GM19043 (cell line): ENCODE measurements at regions not wholly inside any gene's neighbourhood (a gene's known extent, or its start where the extent isn't known, plus 50 kb on each side); places are given as distances from the start of the nearest gene placed in this dataset.

ENCODE experiments used
- ATAC-seq: cut with Tn5 transposase; IDR thresholded peaks from one replicate; pipeline ENCODE4 v1.9.1; 2021; ENCODE audit warnings: low read depth; ENCODE audit not compliant: unreplicated experiment

DNA sequence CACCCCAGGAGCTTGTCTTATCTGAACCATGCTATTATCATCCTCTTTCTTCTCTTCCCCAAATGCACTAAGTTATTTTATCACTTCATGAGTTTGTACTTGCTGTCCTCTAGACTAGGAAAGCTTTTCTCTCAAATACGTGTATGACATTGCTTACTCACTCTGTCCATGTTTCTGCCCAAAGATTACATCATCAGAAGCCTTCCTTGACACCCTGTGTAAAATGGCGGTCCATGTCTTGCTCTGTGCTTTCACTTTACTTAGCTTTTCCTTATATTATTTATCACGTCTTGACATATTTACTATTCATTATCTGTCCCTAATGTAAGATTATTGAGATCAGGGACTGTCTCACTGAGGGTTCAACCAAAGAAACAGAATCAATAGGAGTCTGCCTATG lies 196.1 kb upstream of the ZEB2 start:
- no peak for ATAC-seq

DNA sequence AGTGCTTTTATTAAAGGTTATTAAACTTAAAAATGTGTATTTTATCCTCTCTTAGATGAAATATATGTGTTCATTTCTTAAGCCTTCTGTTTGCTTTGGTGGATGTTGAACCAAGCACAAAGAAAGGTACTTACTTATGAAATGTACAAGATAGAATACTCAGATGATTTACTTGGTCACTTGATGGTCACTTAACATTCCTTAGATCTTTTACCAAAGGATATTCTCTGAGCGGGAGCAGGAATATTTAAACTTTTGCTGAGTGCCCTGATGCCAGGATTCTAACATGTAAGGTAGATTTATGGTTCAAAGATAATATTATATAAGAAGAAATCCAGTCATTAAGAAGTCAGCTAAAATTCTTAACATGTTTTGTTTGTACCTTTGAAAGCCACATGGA lies 193.5 kb upstream of the ZEB2 start:
- ATAC-seq = no peak

DNA sequence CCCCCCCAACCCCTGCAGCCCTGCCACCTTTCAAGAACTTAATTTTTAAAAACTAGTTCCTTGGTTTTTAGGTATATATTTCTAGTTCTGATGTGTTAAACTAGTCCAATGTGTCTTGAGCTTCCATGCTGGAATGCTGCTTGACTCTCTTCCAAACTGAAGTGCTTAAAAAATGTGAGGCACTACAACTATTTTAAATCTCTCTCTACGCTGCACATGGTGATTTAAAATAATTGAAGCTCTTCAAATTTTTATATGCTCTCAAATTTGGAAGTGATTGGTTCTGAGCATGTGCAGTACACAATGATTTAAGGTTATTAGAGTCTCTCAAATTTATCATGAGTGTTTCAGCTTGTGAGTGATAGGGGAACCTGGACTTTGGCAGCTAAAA lies 192.6 kb upstream of the ZEB2 start:
- no peak for ATAC-seq

DNA sequence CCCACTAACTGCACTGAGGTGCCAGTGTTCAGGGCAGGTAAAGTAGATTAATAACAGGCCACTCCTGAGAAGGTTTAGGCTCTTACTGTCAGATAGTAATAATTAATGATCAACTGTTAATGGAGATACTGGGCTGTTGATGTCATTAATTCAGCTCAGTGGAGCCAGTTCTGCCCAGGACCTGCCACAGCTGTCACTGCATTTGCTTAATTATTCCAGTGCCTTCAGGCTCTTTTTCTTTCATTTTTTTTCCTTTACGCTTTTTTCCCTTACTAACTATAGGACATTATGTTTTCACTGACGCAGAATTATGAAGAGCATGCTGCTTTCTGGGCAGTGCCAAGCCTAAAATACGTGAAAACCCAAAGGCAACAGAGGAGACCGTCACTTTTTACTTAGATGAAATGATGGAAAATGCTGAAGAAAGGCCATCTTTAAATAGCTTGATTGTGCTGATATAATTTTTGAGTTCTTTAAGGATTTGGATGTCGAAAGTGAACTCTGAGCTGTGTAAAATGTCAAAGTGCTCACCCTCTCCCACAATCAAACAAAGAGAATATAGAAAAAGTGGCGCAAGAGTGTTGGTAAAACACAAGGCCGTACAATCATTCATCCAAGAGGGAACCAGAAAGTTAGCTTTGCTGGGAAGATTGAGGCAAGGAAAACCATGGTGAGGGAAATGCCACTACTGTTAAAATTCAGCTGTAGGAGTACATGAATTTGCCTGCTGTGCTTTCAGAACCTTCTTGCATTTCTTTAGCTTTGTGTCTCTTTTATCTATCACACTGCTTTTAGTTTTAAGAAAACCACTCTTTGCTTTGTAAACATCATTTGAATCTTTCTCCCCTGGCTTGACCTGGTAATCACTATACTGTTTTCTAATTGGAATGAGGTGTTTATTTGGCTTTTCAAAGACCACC lies 192.0 kb upstream of the ZEB2 start:
- ATAC-seq = no peak

DNA sequence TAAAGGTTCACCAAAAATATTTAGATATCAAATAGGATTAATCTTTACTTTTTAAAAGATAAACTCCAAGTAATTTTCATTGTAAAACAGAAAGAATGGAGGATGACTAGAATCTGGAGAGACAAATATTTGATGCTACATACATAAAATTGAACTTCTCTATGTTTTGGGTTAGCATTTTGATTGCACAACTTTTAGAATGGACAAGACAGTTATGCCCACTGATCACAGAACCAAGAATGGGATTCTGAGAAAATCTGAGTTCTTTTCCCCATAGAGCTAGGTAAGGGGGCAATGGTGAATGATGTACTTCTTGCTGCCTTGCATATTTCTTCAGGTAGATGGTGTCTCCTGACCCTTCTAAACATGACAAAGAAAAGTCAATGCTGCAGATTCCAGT lies 191.2 kb upstream of the ZEB2 start:
- ATAC-seq = no peak

DNA sequence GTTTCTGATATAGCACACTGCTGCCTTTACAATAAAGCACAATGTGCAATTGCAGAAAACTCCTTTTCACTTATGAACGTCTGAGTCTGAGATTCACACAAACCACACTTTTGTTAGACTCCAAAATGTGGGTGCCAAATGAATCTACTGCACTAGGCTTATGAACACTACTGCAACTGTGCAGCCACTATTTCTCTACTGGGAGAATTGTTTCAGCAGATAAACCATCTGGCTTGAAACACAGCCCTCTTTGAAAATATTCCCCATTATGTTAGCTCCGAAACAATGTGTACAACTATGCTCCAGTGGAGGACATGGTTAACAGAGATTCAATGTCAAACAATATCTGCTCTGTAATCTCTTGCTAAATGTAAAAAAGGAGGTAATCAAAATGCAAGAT lies 188.7 kb upstream of the ZEB2 start:
- no peak for ATAC-seq

DNA sequence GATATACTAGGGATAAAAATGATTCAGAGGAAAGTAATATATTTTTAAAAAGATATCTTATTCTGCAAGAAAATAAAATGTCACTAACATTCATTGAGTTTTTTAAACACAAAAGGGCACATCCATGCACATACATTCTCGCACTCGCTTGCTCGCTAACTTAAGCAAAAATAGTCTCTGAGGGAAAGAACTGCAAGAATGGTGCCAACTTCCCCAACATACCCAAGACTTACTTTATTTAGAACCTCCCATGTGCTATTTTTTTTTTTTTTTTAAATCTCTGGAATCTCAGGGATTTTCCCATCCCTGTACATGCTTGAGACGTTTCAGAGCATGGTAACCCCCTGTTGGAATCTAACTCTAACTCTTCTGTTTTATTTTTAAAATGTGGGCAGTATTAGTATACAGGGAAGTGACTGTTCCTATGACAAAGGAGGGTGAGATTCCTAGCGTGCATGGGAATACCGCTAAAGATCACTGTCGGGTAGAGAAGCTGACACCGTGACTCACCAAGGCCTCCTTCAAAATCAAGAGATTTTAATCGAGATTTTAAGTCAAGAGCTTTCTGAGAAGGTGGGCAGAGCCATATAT lies 187.9 kb upstream of the ZEB2 start:
- ATAC-seq = no peak

DNA sequence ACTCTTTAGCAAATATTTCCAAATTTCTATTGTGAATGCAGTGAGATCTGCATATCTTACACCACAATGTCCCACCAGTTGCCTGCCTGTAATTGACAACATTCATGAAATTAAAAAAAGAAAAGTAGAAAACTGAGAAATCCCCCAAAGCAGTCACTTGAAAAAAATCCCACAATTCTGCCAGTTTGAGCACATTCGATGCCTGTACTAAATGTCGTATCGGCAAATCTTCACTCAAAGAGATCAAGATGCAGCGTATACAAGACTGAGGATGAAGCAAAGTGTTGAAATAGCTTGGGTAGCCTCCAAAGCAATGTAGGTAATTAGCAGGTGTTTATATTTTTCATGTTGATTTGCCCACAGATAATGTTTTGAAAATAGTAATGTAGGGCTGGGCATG lies 186.7 kb upstream of the ZEB2 start:
- no peak for ATAC-seq

DNA sequence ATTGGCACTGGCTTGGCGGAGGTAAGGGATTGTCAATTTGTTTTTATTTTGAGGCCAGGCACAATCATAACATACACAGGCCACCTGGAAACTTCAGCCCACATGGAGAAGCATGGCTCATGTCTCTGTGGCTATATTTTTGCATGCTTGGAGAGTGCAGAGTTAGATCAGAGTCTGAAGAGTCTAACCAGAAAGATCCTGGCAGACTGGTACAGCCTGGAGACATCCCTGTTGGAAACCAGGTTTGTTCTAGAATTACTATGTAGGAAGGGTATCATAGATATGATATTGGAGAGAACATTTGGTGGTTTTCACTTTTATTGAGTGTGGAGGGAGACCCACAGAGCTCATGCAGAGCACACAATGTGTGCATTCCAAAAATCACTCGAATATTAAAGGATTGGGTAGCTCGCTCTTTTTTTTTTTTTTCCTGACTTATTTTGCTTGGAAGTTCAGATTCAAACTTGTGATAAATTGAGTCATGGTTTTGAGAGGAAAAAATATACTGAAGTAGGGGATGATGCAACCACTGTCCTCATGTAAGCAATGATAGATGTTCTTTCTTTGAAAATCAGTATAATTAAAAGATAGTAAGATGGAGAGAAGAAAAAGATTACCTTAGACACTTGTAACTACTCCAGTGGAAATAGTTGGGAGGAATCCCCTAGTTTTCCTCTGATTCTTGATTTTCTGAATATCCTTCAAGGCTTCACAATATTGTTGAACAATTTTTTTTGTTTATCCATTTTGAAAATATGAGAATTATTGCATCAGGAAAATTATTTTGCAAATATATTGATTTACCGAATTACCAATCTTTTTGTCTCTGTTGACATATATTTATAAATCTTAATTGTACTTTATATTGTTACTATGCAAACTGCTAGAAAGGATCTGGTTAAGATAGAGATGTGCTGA lies 185.7 kb upstream of the ZEB2 start:
- no peak for ATAC-seq

DNA sequence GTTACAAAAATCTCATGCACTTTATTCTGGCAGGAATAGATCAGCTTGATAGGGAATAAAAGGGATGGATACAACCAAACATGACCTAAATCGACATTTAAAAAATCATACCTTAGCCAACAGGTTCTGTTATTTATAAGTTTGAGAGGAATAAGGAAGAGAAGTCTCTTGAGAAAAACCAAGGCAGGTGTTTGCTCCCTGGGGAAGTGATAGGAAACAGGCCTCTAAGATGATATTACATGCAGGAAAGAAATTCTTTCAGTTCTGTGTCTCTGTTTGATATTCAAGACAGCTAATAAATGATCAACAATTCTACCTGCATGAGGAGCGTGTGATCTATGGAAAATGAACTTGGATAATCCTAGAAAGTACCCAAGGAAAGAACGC lies 184.8 kb upstream of the ZEB2 start:
- ATAC-seq = no peak

DNA sequence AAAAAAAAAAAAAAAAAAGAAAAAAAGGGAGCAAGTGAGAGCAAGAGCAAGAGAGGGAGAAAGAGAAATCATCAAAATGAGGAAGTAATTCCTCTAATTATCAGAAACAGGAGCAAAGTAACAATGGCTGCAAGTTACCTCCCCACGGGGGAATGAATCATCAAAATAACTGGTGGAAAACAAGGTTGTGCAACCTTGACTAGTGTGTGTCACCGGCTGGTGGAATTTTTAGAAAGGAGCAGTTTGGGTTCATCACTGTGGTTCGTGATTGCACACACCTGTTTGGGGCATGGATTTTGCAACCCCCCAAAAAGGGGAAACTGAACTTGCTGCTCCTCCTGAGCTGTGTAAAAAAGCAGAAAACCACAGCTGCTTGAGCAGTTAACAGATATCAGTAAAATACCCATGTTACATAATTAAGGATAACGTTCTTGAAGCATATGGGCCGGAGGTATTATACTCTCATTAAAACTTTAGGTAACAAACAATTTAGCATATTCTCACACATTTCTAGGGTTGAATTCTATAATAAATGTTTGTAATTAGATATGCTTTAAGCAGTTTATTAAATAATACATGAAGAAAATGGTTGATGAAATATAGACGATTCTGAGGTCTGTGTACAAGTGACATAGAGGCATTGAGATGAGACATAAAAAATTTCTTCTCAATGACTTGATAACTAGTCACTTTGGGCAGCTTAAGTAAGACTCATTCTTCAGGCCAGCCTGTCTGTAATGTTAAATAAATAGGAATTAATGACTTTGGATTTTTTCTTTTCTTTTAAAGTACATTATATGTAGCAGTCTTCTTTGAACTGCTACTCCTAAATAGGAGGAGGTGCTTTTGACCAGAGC lies 184.2 kb upstream of the ZEB2 start:
- ATAC-seq = no peak

DNA sequence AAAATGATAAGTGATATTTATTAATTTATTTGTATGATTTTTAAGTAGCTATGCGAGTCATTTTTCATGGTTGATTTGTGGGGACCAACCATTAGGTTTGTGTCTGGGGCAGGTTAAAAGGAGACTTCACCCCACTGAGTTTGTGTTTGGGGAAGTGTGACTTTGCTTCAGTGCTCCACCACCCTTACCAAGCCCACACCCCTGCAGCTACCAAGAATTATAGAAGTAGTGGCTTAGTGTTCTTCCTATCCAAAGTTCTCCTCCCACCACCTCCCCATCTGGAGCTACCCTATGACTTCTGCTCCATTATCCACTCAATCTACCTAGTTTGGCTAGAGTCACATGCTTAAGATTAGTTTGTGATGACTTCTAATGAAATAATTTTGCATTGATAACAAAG lies 182.1 kb upstream of the ZEB2 start:
- no peak for ATAC-seq

DNA sequence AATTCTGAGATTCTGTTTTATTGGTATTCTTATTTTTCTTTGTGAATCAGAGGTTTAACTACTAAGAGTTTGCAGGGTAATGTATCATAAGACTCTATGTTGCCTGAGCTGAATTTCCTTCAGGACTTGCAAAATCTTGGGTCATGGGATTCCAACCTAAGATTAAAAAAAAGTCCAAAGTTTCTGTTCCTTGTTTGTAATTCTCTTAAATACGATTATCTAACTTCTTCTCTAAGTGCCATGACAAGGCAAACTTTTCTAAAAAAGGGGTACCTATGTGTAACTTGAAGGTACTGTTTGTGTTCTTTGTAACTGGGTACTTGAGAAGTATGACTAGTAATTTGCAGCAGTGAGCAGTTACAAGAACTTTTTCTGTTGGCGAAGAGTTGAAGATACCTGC lies 181.3 kb upstream of the ZEB2 start:
- ATAC-seq = no peak

DNA sequence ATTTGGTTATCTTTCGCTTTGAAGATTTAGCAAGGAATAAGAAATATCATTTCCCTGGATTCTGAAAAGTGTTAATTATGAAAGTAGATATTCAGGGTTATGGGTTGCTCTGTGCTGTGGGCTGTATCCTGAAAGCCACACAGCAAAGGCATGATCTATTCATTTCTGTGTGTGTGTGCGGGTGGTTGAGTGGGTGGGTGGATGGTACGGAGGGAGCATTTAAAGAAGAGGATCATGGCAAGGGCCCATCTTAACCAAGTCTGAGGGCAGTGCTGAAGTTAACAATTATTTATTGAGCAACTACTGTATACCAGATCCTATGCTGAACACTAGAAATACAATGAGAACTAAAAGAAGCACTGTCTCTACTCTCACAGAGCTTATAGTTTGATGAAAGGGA lies 178.2 kb upstream of the ZEB2 start:
- ATAC-seq = no peak

DNA sequence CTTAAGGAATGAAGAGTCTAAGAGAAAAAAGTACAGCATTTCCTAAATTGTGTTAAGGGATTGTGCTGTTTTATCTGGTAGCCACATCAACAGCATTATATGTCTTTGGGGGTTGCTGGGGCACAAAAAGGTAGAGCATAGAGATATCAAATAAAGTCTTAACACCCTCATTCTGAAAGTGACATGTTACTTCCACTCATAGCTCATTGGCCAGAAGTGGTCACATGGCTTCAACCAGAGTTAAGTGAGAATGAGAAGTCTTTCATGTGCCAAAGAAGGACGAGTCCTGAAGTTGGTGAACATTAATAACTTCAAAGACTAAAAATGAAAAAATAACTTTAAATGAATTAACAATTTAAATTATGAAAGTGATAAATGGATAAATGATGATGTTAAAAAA lies 175.7 kb upstream of the ZEB2 start:
- ATAC-seq = no peak

DNA sequence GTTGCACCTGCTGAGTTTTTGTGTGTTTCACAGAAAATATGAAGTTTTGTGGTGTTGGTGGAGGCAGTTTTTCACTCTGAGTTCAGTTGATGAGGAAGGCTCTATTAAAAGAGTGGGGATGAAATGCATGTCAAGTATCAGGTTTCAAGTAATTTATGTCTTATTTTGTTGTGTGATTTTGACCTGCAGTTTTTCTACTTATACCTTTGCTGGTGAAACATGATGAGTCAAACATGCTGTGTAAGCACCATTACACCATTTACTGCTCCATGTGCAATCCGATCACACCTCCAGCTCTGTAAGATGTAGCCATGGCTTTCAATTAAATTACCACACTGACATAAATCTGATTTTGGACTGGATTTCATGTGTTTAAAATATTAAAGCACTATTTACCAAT lies 174.5 kb upstream of the ZEB2 start:
- no peak for ATAC-seq

DNA sequence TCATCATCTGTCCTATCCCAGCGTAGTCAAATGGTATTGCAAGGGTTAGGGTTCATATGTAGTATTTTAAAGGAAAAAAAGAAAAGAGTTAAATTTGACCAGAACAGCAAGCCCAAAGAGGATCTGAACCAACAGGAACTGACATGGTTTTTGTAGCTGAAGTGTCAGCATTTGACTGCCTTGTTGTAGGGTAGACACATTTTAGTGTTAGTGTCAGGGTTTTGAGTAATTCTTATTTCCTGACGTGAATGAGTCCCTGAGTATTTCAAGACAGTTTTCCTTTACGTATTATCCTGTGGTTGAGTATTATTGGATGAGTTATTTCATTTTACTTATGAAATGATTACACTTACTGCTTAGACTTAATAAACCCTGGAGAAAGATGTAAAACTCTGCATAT lies 173.3 kb upstream of the ZEB2 start:
- no peak for ATAC-seq

DNA sequence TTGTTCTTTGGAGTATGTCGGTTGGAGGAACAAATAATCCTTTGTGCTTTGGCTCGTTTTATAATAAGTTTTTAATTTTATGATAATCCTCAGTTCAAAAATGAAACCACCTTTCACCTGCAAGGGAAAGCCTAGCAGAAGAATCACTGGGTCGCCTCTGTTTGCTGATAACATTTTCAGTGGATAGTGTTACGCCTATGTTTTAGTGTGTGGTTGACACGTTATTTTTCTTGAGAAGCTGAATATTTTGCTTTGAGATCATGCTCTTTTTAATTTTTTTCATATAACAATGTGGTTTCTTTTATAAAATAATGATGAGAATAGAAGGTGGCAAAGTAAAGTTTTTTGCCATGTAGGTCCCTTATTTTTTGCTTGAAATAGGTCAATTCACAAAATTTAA lies 172.7 kb upstream of the ZEB2 start:
- no peak for ATAC-seq

DNA sequence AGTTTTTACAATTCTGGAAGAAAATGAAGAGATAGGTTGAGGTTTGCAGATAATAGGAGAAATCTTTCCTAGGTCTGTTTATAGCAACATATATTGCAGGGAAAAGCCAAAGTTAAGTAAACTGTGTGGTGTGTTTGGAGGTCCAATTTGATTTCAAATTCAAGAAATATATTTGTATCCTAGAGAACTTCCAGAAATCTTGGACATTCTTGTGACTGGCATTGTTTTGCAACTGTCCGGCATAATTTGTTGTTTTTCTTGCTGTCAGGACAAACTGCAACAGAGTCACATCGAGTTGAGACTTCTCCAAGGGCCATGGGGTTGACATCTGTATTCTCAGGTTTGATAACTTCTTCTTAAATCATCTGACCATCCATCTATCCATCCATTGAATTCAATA lies 170.9 kb upstream of the ZEB2 start:
- no peak for ATAC-seq

DNA sequence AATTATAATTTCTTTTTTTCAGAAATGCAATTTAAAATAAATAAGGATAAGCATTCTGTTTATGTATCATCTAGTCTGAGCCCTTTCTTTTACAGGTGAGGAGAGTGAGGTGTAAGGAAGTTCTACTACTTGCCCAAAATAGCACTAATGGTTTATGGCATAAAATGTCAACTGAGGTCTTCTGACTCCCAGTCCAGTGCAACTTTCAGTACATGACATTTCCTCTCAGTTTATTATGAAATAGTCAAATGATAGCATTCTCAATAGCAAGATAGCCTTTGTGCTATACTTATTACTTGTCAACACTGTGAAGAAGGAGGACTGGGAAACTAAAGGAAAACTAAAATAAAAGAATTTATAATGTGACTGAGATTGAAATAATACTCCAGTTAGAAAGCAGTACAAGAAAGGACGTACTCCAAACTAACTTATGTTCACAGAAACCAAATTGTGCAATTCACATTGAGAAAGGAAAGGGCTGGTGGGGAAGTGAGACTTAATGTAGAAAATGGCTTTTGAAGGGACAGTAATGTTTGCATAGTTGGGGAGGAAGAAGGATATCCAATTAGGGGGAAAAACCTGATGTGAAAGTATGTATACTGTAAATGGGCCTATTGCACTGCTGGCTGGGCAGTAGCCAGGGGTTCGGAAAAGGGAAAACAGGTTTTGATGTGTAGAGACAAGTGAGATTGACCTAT lies 166.7 kb upstream of the ZEB2 start:
- ATAC-seq = no peak
